HAP-1 (cell line): ENCODE measurements at regions not wholly inside any gene's neighbourhood (a gene's known extent, or its start where the extent isn't known, plus 50 kb on each side); places are given as distances from the start of the nearest gene placed in this dataset.
A peak's percentile ranks its signal among the peaks of the same experiment; 100 is the strongest.

Source experiments
- DNase-seq, 2 experiments: peaks; one replicate each; pipeline ENCODE4 v3.0.0-alpha.2; 2016 to 2020; ENCODE audit warnings: low spot score in 2 of 2
- H3K27me3 ChIP-seq: fragments of 250-450 bp; sonication (Bioruptor Pico); 2 replicates; pipeline ENCODE4 v1.5.1; 2020; ENCODE audit warnings: low read depth, mild to moderate bottlenecking, moderate library complexity
- H3K36me3 ChIP-seq: fragments of 250-450 bp; sonication (Bioruptor Pico); replicated peaks from 2 replicates; pipeline ENCODE4 v1.5.1; 2020; ENCODE audit warnings: mild to moderate bottlenecking
- H3K4me1 ChIP-seq: fragments of 250-450 bp; sonication (Bioruptor Pico); 2 replicates; pipeline ENCODE4 v1.5.1; 2020; ENCODE audit warnings: mild to moderate bottlenecking
- H3K4me3 ChIP-seq: fragments of 250-450 bp; sonication (Bioruptor Pico); 2 replicates; pipeline ENCODE4 v1.5.1; 2020; ENCODE audit warnings: mild to moderate bottlenecking, moderate library complexity
- H3K9me3 ChIP-seq: fragments of 250-450 bp; sonication (Bioruptor Pico); 2 replicates; pipeline ENCODE4 v1.5.1; 2020; ENCODE audit warnings: mild to moderate bottlenecking, moderate library complexity
- in situ Hi-C: fragments of 300-500 bp; cut with MboI; formaldehyde crosslinking; loops from 3 replicates; pipeline ENCODE4 v1.14.3; 2020; ENCODE audit warnings: low sequenced_read_pairs, inconsistent platforms, mixed read lengths

- in situ Hi-C loops = no loop called here
- Histone ChIP-seq H3K9me3 (no peaks in the 10 kb centered on the region), H3K4me1 (no peaks in the 10 kb centered on the region), H3K27me3 (no peaks in the 10 kb centered on the region), H3K36me3 (no peaks in the 10 kb centered on the region), H3K4me3 (no peak overlapping the region)
- no peak for DNase-seq
Measured at GRCh38 chr5:112648264-112648663, 89.4 kb upstream of the APC start.

GRCh38 chr5:112649882-112650281, 87.8 kb upstream of the APC start:
- Histone ChIP-seq H3K27me3 (no peaks in the 10 kb centered on the region), H3K9me3 (no peaks in the 10 kb centered on the region), H3K36me3 (no peaks in the 10 kb centered on the region), H3K4me1 (no peaks in the 10 kb centered on the region), H3K4me3 (no peak overlapping the region)
- in situ Hi-C loops = no loop called here
- no peak for DNase-seq

DNA sequence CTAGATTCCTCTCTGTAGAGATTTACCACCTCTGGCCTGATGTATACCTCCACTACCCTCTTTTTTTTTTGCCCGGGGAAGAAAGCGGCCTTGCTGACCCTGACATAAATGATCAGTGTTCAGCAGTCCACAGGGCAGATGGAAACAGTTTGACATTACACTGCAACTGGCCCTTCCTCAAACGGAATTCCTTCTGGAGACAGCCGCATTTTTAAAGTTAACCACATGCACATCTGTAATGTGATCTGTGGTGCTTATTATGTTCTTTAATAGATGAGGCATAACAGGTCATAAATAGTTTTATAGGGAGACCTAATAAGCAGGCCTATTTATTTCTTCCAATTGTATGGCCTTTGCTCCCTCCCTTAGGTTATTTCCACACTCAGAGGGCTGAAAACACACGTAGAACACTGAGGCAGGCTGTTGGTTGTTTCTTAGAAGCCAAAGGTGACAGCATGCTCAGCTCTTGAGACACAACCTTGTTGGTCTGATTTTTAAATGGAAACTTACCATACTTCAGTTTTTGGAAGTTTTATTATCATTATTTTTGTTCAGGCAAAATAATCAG, 84.0 kb upstream of the APC start:
- Histone ChIP-seq H3K36me3 (no peaks in the 10 kb centered on the region), H3K9me3 (no peaks in the 10 kb centered on the region), H3K4me3 (no peak overlapping the region), H3K27me3 (no peaks in the 10 kb centered on the region), H3K4me1 (no peaks in the 10 kb centered on the region)
- DNase-seq = no peak
- in situ Hi-C loops = no loop called here

DNA sequence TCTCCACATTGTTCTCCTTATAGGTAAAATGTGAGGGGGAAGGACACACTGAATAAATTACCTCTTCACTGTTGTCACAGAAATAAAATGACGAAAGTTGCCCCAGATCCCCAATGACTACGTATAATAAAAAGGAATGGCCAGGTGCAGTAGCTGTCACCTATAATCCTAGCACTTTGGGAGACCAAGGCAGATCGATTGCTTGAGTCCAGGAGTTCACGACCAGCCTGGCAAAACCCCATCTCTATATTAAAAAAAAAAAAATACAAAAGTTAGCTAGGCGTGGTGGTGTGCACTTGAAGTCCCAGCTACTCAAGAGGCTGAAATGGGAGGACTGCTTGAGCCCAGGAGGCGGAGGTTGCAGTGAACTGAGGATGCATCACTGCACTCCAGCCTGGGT, 82.2 kb upstream of the APC start:
- no peak for DNase-seq
- Histone ChIP-seq H3K9me3 (0 out of 2 replicates have a peak, but pooled peaks cover 3% of the 10 kb centered on the region), H3K4me1 (no peaks in the 10 kb centered on the region), H3K36me3 (no peaks in the 10 kb centered on the region), H3K27me3 (no peaks in the 10 kb centered on the region), H3K4me3 (no peak overlapping the region)
- in situ Hi-C loops = no loop called here

DNA sequence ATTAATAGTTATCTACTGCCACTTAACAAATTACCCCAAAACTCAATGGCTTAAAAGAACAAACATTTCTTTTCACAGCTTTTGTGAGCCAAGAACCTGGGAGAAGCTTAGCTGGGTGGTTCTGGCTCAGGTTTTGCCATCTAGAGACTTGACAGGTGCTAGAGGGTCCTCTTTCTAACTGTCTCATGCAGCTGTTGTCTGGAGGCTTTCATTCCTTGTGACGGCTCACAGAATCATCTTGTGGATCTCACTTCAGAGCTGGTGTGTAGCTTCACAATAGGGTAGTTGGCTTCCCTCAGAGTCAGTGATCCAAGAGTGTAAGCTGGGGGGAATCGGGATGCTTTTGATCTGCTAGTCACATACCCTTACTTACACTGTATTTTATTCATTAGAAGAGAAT, 81.2 kb upstream of the APC start:
- Histone ChIP-seq H3K4me3 (no peak overlapping the region), H3K9me3 (0 out of 2 replicates have a peak, but pooled peaks cover 3% of the 10 kb centered on the region), H3K36me3 (no peaks in the 10 kb centered on the region), H3K4me1 (no peaks in the 10 kb centered on the region), H3K27me3 (no peaks in the 10 kb centered on the region)
- DNase-seq = no peak
- in situ Hi-C loops = no loop called here

DNA sequence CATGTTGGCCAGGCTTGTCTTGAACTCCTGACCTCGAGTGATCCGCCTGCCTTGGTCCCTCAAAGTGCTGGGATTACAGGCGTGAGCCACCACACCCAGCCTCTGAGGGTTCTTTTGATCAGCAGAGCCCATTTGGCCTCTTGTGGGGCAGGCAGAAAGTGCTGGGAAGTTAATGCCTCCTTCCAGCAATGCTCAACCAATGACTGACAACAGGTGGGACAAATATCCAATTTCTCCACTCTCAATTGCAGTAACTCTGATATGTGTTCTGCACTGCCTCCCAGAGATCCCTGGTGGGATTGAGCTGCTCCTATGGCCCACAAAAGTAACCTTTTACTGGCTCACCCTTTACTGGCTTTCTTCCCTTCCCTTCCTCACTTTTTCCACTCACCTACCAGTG, 79.9 kb upstream of the APC start:
- H3K4me3 ChIP-seq = no peak overlapping the region
- no peaks in the 10 kb centered on the region for H3K36me3 ChIP-seq
- H3K4me1 ChIP-seq = no peaks in the 10 kb centered on the region
- 0 out of 2 replicates have a peak, but pooled peaks cover 3% of the 10 kb centered on the region for H3K9me3 ChIP-seq
- no peaks in the 10 kb centered on the region for H3K27me3 ChIP-seq
- in situ Hi-C loops = no loop called here
- DNase-seq = no peak

DNA sequence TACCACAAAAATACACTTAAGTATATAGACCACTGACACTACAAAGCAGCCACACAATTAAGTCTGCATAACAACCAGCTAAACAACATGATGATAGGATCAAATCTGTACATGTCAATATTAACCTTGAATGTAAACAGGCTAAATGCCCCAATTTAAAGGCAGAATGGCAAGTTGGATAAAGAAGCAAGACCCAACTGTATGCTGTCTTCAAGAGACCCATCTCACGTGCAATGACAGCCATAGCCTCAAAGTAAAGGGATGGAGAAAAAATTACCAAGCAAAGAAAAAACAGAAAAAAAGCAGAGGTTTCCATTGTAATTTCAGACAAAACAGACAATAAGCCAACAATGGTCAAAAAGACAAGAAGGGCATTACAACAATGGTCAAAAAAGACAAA, 77.3 kb upstream of the APC start:
- Histone ChIP-seq H3K27me3 (no peaks in the 10 kb centered on the region), H3K4me1 (no peaks in the 10 kb centered on the region), H3K36me3 (no peaks in the 10 kb centered on the region), H3K4me3 (no peak overlapping the region), H3K9me3 (0 out of 2 replicates have a peak, but pooled peaks cover 3% of the 10 kb centered on the region)
- DNase-seq = no peak
- in situ Hi-C loops = no loop called here

DNA sequence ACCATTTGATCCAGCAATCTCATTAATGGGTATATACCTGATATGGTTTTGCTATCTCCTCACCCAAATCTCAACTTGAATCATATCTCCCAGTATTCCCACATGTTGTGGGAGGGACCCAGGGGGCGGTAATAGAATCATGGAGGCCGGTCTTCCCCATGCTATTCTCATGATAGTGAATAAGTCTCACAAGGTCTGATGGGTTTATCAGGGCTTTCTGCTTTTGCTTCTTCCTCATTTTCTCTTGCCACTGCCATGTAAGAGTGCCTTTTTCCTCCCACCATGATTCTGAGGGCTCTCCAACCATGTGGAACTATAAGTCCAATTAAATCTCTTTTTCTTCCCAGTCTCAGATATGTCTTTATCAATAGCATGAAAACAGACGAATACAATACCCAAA, 74.5 kb upstream of the APC start:
- Histone ChIP-seq H3K4me3 (no peak overlapping the region), H3K36me3 (no peaks in the 10 kb centered on the region), H3K27me3 (no peaks in the 10 kb centered on the region), H3K4me1 (no peaks in the 10 kb centered on the region), H3K9me3 (0 out of 2 replicates have a peak, but pooled peaks cover 3% of the 10 kb centered on the region)
- no peak for DNase-seq
- in situ Hi-C loops = no loop called here

DNA sequence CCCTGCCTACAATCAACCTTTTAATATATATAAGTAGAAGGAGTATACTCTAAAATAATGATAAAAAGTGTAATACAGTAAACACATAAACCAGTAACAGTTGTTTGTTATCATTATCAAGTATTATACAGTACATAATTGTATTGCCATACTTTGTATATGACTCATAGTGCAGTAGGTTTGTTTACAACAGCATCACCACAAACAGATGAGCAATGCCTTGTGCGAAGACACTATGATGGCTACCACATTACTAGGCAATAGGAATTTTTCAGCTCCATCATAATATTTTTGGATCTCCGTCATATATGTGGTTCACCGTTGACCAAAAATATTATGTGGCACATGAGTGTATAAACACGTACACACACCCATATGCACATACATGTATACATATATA, 69.7 kb upstream of the APC start:
- DNase-seq = no peak
- Histone ChIP-seq H3K4me3 (no peak overlapping the region), H3K36me3 (no peaks in the 10 kb centered on the region), H3K27me3 (peaks cover 2% of the 10 kb centered on the region; the same call in 1 of the 2 replicates), H3K4me1 (no peaks in the 10 kb centered on the region), H3K9me3 (no peaks in the 10 kb centered on the region)
- in situ Hi-C loops = no loop called here

GRCh38 chr5:112668911-112669310, 68.8 kb upstream of the APC start:
- no peak for DNase-seq
- in situ Hi-C loops = no loop called here
- Histone ChIP-seq H3K27me3 (peaks cover 2% of the 10 kb centered on the region; the same call in 1 of the 2 replicates), H3K4me1 (no peaks in the 10 kb centered on the region), H3K36me3 (no peaks in the 10 kb centered on the region), H3K9me3 (no peaks in the 10 kb centered on the region), H3K4me3 (no peak overlapping the region)

- H3K36me3 ChIP-seq = no peaks in the 10 kb centered on the region
- H3K9me3 ChIP-seq = no peaks in the 10 kb centered on the region
- no peaks in the 10 kb centered on the region for H3K4me1 ChIP-seq
- H3K27me3 ChIP-seq = peaks cover 2% of the 10 kb centered on the region; the same call in 1 of the 2 replicates
- DNase-seq = peak; percentile 6 to 18
- H3K4me3 ChIP-seq = no peak overlapping the region
- in situ Hi-C loops = no loop called here
Measured at GRCh38 chr5:112669328-112669963, 68.2 kb upstream of the APC start.

DNA sequence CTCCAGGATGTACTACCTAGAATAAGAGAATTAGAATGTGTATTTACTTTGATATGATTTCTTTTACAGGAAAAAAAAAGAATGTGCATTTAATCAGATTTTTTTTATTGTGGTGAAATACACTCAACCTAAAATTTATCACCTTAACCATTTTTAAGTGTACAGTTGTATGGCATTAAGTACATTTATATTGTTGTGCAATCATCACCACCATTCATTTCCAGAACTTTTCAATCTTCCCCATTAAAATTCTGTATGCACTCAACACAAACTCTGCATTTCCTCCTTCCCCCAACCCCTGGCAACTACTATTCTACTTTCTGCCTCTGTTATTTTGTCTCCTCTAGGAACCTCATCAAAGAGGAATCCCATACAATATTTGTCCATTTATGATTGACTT, 66.0 kb upstream of the APC start:
- H3K36me3 ChIP-seq = no peaks in the 10 kb centered on the region
- H3K9me3 ChIP-seq = no peaks in the 10 kb centered on the region
- no peak overlapping the region for H3K4me3 ChIP-seq
- no peaks in the 10 kb centered on the region for H3K4me1 ChIP-seq
- in situ Hi-C loops = no loop called here
- peaks cover 2% of the 10 kb centered on the region; the same call in 1 of the 2 replicates for H3K27me3 ChIP-seq
- no peak for DNase-seq

DNA sequence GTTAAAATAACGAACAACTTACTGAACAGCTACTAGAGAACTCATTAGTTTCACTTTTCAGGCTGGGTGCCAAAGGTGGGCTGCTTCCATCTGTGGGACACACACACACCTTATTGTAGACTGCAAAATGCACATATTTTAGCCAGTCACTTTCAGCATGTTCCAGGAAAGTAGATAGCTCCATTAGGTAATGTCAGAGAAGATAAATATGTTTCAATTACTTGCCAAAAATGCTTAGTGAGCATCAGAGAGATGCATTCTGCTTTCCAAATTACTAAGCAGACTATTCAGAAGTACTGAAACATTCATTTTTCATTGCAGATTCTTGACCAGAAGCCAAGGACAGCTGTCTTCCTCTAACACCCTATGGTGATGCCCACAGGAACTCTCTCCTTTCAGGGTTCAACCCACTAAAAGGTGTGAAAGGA, 56.2 kb upstream of the APC start:
- Histone ChIP-seq H3K4me3 (no peak overlapping the region), H3K36me3 (no peaks in the 10 kb centered on the region), H3K4me1 (0 out of 2 replicates have a peak, but pooled peaks cover 3% of the 10 kb centered on the region), H3K27me3 (peaks cover 3% of the 10 kb centered on the region; the same call in 1 of the 2 replicates), H3K9me3 (no peaks in the 10 kb centered on the region)
- in situ Hi-C loops = no loop called here
- DNase-seq = no peak

DNA sequence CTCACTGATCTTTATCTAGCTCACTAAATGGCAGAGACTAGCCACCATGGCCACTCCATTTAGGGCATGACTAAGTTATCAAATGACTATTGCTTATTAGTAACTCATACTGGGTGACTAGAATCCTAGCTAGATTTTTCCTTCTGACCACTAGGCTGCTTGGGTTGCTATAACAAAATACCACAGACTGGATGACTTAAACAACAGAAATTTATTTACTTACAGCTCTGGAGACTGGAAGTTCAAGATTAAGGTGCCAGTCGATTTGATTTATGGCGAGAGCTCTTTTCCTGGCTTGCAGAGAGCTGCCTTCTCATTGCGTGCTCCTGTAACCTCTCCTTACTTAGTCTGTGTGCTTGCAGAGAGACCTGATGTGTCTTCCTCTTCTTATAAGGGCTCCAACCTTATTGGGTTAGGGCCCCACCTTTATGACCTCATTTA, 55.0 kb upstream of the APC start:
- in situ Hi-C loops = no loop called here
- no peak for DNase-seq
- Histone ChIP-seq H3K4me3 (no peak overlapping the region), H3K36me3 (no peaks in the 10 kb centered on the region), H3K4me1 (0 out of 2 replicates have a peak, but pooled peaks cover 3% of the 10 kb centered on the region), H3K27me3 (peaks cover 3% of the 10 kb centered on the region; the same call in 1 of the 2 replicates), H3K9me3 (no peaks in the 10 kb centered on the region)
